ENCODE measurements at regions not wholly inside any gene's neighbourhood (a gene's known extent, or its start where the extent isn't known, plus 50 kb on each side); places are given as distances from the start of the nearest gene placed in this dataset.
"Not testable (repeated sequence)": the region's sequence is repeated elsewhere in the genome, so short reads cannot be mapped to it uniquely, and the experiment has no call there.

- DNase-seq (ENCODE audit: low read depth): no peak
- TF ChIP-seq CTCF (IDR thresholded peaks at IDR 0.05; ENCODE audit: insufficient read depth, low read depth, low read length): no peak
- H3K4me3 ChIP-seq (ENCODE audit: low read depth, low read length): no peak overlapping the region
Observed at GRCh38 chr6:115190534-115190933, 847.7 kb upstream of the HS3ST5 start.

- DNase-seq (ENCODE audit: low read depth); H3K4me3 ChIP-seq (ENCODE audit: low read depth, low read length): not testable (repeated sequence)
Observed at GRCh38 chr6:115175456-115175855, 832.6 kb upstream of the HS3ST5 start.

GRCh38 chr6:115165912-115166311 is 823.1 kb upstream of the HS3ST5 start:
- not testable (repeated sequence) for DNase-seq (ENCODE audit: low read depth); H3K4me3 ChIP-seq (ENCODE audit: low read depth, low read length)

GRCh38 chr6:115159733-115160132 is 816.9 kb upstream of the HS3ST5 start:
- TF ChIP-seq CTCF (IDR thresholded peaks at IDR 0.05; ENCODE audit: insufficient read depth, low read depth, low read length): no peak
- no peak for DNase-seq (ENCODE audit: low read depth)
- no peak overlapping the region for H3K4me3 ChIP-seq (ENCODE audit: low read depth, low read length)

GRCh38 chr6:115137910-115138309 is 795.1 kb upstream of the HS3ST5 start:
- DNase-seq (ENCODE audit: low read depth): no peak
- no peak overlapping the region for H3K4me3 ChIP-seq (ENCODE audit: low read depth, low read length)
- no peak for TF ChIP-seq CTCF (IDR thresholded peaks at IDR 0.05; ENCODE audit: insufficient read depth, low read depth, low read length)

GRCh38 chr6:115133790-115134189 is 791.0 kb upstream of the HS3ST5 start:
- no peak overlapping the region for H3K4me3 ChIP-seq (ENCODE audit: low read depth, low read length)
- no peak for TF ChIP-seq CTCF (IDR thresholded peaks at IDR 0.05; ENCODE audit: insufficient read depth, low read depth, low read length)
- DNase-seq (ENCODE audit: low read depth): no peak

- TF ChIP-seq CTCF (IDR thresholded peaks at IDR 0.05; ENCODE audit: insufficient read depth, low read depth, low read length): no peak
- DNase-seq (ENCODE audit: low read depth): no peak
- H3K4me3 ChIP-seq (ENCODE audit: low read depth, low read length): no peak overlapping the region
Observed at GRCh38 chr6:115131709-115132490, 789.1 kb upstream of the HS3ST5 start.

- H3K4me3 ChIP-seq (ENCODE audit: low read depth, low read length); DNase-seq (ENCODE audit: low read depth): not testable (repeated sequence)
Observed at GRCh38 chr6:115121513-115121912, 778.7 kb upstream of the HS3ST5 start.

Data from fibroblast of villous mesenchyme (primary cell).